ENCODE measurements at regions not wholly inside any gene's neighbourhood (a gene's known extent, or its start where the extent isn't known, plus 50 kb on each side); places are given as distances from the start of the nearest gene placed in this dataset.

DNA sequence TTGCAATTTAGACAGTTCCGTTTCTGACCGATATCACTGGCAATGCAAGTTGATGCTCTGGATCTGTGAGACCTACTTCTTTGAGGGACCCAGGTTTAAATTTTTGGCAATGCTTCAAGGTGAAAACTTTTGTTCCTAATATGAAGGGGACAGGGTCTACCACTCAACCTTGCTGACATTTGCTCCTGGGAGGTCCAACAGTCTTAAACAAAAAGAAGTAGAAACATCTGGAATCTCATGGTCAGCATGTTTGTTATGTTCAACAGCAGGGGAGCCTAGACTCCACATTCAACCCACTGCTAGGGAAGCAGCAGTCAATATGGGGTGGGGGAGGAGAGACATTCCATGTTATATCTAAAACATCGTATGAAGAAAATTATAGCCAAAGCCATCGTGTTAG lies 196.4 kb downstream of the SIM1 start:
- TF ChIP-seq, protein P1, sequence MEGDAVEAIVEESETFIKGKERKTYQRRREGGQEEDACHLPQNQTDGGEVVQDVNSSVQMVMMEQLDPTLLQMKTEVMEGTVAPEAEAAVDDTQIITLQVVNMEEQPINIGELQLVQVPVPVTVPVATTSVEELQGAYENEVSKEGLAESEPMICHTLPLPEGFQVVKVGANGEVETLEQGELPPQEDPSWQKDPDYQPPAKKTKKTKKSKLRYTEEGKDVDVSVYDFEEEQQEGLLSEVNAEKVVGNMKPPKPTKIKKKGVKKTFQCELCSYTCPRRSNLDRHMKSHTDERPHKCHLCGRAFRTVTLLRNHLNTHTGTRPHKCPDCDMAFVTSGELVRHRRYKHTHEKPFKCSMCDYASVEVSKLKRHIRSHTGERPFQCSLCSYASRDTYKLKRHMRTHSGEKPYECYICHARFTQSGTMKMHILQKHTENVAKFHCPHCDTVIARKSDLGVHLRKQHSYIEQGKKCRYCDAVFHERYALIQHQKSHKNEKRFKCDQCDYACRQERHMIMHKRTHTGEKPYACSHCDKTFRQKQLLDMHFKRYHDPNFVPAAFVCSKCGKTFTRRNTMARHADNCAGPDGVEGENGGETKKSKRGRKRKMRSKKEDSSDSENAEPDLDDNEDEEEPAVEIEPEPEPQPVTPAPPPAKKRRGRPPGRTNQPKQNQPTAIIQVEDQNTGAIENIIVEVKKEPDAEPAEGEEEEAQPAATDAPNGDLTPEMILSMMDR (IDR thresholded peaks at IDR 0.05): no peak
- TF ChIP-seq POLR2AphosphoS5 (IDR thresholded peaks at IDR 0.05): no peak

Measured in prostate gland (tissue), 2 donors.